ENCODE measurements at regions not wholly inside any gene's neighbourhood (a gene's known extent, or its start where the extent isn't known, plus 50 kb on each side); places are given as distances from the start of the nearest gene placed in this dataset.
"Not testable (repeated sequence)": the region's sequence is repeated elsewhere in the genome, so short reads cannot be mapped to it uniquely, and the experiment has no call there.

DNA sequence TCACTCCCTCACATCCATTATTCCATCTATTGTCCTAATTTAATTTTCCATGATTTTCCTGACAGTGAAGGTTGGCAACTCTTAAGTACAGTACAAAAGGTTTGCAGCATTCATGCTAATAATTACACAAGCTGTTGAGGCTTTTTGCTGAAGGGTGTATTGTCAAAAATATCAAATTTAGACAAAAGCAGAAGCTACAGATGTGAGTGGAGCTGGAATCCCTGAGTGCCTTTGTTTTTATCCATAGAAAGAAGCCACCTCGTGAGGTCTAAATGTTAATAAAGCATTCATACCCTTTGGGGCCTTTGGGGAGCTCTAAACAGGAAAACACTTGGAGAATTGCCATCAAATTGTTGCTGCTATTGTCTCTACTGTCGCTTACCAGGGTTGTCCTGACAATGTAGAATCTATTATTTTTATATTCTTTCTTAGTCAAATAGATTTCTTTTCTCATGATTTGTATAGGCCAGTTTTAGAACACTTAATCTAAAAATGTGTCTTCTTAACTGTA is 185.8 kb upstream of the ROBO1 start:
- no peak for ATAC-seq (ENCODE audit: poor library complexity)
- DNase-seq, result no peak
- intact Hi-C loops (cut with DNase I), result no loop called here

GRCh38 chr3:79951426-79951825 is 183.6 kb upstream of the ROBO1 start:
- ATAC-seq (ENCODE audit: poor library complexity); DNase-seq; intact Hi-C loops (cut with DNase I): not testable (repeated sequence)

DNA sequence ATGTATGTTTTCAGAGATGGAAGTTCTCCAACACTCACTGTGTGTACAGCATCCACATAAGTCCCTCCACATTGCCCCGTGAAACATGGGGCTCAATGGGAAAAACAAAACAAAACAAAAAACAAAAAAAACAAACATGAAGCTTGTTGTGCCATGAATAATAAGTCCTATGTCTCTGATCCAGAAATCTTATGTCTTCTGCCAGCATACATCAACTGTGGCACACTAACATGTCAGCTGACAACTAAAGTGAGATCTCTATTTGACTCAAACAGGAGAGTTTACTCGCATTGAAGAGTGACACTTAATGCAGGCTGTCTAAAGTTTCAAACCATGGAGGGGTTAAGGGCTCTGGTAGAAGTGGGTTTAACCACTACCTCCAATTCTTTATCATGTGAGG is 180.2 kb upstream of the ROBO1 start:
- ATAC-seq (ENCODE audit: poor library complexity) (no peak), DNase-seq (no peak)
- intact Hi-C loops (cut with DNase I), result no loop called here

DNA sequence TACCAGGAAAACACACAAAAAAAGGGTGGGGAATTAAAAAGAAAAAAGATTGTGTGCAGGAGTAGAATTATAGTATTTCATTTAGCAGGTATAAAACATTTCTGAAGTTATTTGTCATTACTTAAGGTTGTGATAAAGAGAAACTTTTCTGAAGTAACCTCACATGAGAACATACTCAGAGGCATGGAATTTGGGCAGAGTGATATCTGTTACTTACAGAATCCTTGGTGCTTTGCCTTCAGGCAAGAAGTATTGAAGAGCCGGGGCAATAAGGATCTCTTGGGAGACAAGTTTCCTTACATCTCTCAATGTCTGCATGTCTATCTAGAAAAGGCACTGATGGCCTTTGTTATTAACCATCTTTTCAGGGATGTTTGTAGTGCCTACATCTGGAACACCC is 179.7 kb upstream of the ROBO1 start:
- DNase-seq, result no peak
- no peak for ATAC-seq (ENCODE audit: poor library complexity)
- intact Hi-C loops (cut with DNase I), result no loop called here

DNA sequence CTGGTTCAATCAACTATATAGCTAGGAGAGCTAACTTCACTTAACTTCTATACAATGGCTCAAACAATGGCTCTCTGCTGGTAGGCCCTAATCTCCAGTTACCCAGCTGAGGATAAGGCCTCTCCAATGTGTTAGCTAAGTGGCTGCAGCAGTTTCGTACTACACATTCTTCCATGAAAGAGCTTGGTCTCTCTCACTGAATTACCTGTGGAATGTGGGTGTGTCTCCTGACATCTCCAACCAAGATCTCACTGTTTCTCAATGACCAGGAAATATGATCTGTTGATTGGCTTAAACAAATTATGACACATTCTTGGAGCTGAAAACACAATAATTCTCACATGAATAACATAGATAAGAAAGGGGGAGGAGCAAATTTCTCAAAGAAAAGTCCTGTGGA is 169.8 kb upstream of the ROBO1 start:
- intact Hi-C loops (cut with DNase I), result no loop called here
- no peak for ATAC-seq (ENCODE audit: poor library complexity)
- no peak for DNase-seq

DNA sequence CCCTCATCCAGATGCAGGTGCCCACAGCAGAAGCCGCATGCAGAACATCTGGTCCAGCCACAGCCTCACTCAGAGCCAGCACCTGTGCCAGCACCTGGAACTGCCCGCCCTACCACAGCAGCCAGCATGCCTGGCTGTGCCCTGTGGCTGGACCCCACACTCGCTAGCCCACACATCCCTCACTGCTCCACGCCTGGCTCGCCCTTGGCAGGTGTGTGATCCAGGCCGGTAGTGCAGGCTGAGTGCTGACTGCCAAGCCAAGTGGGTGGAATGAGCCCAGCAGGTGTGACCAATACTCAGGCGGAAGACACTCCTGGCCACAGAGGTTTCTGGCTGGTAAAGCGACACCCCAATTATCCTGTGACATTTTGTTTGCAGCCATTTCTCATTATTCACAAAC is 162.4 kb upstream of the ROBO1 start:
- ATAC-seq (ENCODE audit: poor library complexity) (no peak), DNase-seq (no peak)
- intact Hi-C loops (cut with DNase I), result no loop called here

- no peak for DNase-seq
- ATAC-seq (ENCODE audit: poor library complexity), result no peak
- intact Hi-C loops (cut with DNase I), result no loop called here
Observed at GRCh38 chr3:79928687-79929408, 161.1 kb upstream of the ROBO1 start.

DNA sequence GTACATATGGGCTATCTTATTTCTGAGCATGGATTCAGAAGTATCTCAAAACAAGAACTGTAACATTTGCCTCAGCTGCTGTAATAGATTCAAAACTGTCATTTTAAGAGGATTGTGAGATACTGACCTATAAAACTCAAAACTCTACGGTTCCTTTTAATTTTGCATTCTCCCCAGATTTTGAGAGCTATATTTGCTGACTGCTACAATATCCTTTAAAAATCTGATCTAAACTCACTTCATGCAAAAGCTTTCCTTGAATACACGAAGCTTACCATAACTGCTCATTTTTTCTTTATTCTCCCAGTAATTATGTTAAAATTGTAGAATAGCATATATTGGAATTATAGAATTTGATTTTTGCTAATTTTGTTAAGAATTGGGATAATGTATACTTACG is 158.7 kb upstream of the ROBO1 start:
- ATAC-seq (ENCODE audit: poor library complexity), result no peak
- DNase-seq, result no peak
- intact Hi-C loops (cut with DNase I), result no loop called here

- DNase-seq (no peak), ATAC-seq (ENCODE audit: poor library complexity) (no peak)
- intact Hi-C loops (cut with DNase I), result no loop called here
Observed at GRCh38 chr3:79922633-79923032, 154.8 kb upstream of the ROBO1 start.

DNA sequence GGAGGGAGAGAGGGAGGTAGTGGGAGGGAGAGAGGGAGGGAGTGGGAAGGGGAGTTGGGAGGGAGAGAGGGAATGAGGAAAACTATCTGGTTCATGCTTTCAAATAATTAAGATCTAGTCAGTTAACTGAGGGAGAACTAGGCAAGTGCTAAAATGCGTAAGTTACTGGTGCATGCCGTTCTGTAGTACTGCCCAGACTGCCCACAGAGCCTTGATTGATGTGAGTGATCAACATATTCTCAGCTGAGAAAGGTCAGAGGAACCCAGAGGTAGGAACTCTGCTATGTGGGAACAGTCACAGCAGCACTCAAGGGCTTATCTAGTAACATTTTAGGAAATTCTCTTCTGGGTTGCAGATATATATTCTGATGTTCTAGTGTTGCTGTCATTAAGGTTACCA is 149.8 kb upstream of the ROBO1 start:
- ATAC-seq (ENCODE audit: poor library complexity) (no peak), DNase-seq (no peak)
- intact Hi-C loops (cut with DNase I), result no loop called here

DNA sequence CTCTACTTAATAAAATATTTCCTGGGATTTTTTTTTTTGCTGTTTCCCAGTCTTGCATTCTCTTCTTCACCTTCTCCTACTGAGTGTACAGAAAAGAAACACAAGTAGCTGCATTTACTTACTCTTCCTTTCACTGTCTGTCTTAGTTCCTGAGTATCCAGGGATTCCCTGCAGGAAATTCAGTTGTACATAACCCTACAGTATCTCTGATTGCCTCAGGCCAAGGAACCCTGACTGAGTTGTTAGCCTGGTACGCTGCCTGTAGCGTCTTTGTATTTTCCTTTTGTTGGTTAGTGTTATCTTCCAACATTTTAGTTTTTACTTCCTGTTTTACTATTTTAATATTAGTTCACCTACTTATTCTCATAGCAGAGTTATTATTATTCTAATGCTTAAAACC is 142.5 kb upstream of the ROBO1 start:
- DNase-seq, result no peak
- ATAC-seq (ENCODE audit: poor library complexity), result no peak
- intact Hi-C loops (cut with DNase I), result no loop called here

- DNase-seq (no peak), ATAC-seq (ENCODE audit: poor library complexity) (no peak)
- intact Hi-C loops (cut with DNase I), result no loop called here
Observed at GRCh38 chr3:79906106-79906505, 138.3 kb upstream of the ROBO1 start.

DNA sequence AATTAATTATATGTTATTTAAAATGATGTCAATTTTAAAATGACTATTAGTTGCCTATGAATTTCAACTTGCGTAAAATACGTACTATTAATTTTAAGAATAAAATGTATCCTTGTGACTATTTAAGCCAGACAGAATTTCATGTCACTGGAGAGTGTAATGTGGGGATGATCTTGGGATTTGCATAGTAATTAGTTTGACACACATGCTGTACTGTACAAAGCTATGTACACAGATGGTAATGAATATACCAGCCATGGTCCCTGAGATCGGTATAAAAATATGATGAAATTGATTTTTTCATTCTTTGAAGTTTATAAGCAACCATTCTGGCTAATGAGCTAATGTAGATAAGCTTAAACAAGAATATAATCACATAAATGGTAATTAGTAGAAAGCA is 134.4 kb upstream of the ROBO1 start:
- no peak for ATAC-seq (ENCODE audit: poor library complexity)
- intact Hi-C loops (cut with DNase I), result no loop called here

GRCh38 chr3:79898907-79899306 is 131.1 kb upstream of the ROBO1 start:
- intact Hi-C loops (cut with DNase I), result no loop called here
- no peak for DNase-seq
- ATAC-seq (ENCODE audit: poor library complexity), result no peak

More for the DNA sequence above, 134.4 kb upstream of the ROBO1 start:
- DNase-seq, result no peak

DNA sequence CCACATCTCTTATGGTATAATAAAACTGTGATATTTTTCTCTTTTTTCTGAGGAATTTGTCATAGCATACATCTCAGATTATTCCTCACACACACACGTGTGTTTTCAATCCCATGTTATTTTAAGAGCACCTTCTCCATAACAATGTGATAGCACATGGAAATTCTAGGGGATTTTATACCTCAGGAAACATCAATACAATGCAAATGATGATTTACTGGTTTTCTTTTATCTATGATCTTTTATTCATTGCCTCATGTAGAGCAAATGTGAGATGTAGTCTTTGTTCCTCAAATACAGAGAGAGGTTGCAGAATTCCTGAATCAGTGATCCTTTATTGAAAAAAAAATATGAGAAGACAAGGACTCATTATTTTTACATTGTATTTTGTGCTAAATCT is 128.3 kb upstream of the ROBO1 start:
- intact Hi-C loops (cut with DNase I), result no loop called here
- no peak for DNase-seq

DNA sequence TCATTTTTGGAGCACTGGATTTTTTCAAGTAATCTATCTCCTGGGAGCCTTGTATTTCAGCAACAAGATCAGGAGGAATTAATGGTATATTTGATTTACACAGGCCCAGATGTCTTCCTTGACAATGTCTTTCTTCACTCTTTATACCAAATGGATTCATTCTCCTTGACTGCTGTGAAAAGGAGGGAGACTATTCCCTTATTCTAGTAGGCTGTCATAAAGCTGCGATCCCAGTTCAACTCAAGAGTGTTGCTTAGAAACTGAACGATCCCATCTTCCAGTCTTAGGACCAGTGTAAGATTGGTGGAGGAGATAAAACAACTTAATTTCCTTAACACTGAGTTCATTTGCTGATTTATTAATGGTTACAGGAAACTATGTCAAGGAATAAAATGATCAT is 119.4 kb upstream of the ROBO1 start:
- ATAC-seq (ENCODE audit: poor library complexity), result no peak
- intact Hi-C loops (cut with DNase I), result no loop called here
- DNase-seq, result no peak

More for the DNA sequence above, 128.3 kb upstream of the ROBO1 start:
- ATAC-seq (ENCODE audit: poor library complexity), result no peak

DNA sequence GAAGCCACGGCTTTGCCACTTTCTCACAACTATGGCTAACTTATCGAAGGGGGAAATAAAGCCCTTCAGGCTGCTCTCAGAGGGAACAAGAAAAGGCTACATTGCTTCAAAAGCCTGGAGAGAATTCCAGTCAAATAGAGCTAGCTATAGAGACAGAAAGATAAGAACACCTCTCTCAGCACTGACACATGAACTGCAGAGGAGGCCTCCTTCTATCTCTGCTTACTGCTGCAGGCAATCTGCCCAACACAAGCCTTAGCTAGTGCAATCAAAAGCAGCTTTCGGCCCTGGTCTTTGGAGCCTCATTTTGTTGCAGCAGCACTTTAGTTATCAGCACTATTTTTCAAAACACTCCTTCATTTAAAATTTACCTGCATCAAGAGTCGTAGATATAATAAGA is 118.4 kb upstream of the ROBO1 start:
- intact Hi-C loops (cut with DNase I), result no loop called here
- DNase-seq (no peak), ATAC-seq (ENCODE audit: poor library complexity) (no peak)

DNA sequence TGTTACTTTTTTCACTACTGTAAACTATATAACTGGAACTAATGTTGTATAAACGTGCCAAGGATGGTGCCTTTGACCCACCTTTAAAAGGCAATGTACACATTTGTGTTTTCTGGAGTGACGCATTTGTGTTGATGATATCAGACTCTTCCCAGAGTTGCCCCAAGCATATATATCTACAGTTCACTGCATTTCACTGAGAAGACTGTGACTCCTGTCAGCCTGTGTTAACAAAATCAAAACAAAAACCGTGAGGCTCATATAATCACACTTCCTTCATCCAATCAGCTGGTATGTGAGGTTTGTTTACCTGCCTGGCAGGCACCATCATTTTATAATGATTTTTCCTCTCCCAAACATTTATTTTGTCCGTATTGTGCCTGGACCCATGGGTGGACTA is 117.6 kb upstream of the ROBO1 start:
- ATAC-seq (ENCODE audit: poor library complexity), result no peak
- intact Hi-C loops (cut with DNase I), result no loop called here
- no peak for DNase-seq

- ATAC-seq (ENCODE audit: poor library complexity) (no peak), DNase-seq (no peak)
- intact Hi-C loops (cut with DNase I), result no loop called here
Observed at GRCh38 chr3:79884354-79884753, 116.6 kb upstream of the ROBO1 start.

DNA sequence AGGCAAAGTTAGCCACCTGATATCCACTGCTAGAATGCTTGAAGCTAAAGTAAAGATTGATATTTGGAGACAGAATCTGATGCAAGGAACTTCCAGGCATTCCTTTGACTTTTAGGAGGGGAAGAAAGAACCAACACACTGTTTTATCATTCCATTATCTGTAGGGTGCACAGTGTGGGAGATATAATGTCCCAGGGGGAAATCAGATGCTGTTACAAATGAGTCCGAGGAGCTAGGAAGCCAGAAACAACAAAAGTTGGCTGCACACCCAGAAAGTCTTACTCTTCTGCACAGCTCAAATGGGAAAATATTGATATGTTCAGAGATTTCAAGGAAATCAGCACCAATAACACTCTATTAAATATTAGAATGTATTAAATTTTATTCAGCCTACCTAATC is 113.6 kb upstream of the ROBO1 start:
- DNase-seq, result no peak
- ATAC-seq (ENCODE audit: poor library complexity), result no peak
- intact Hi-C loops (cut with DNase I), result no loop called here

- DNase-seq (no peak), ATAC-seq (ENCODE audit: poor library complexity) (no peak)
- intact Hi-C loops (cut with DNase I), result no loop called here
Observed at GRCh38 chr3:79878708-79879107, 110.9 kb upstream of the ROBO1 start.

Data from Right ventricle myocardium superior (tissue), 1 donor.